AG04449 (cell line): ENCODE measurements at regions not wholly inside any gene's neighbourhood (a gene's known extent, or its start where the extent isn't known, plus 50 kb on each side); places are given as distances from the start of the nearest gene placed in this dataset.

Experiments used
- CTCF ChIA-PET: fragments of 350-600 bp; formaldehyde crosslinking; extraction: SDS; loops from one replicate; lab custom pipeline; 2021; ENCODE audit warnings: antibody characterized with exemption; lab: Yijun Ruan, JAX
- POLR2A ChIA-PET: fragments of 400-600, 350-600 bp; formaldehyde crosslinking; extraction: SDS; loops from one replicate; lab custom pipeline; 2020; ENCODE audit warnings: antibody characterized with exemption, inconsistent platforms; lab: Yijun Ruan, JAX
- DNase-seq: peaks from one replicate; pipeline ENCODE4 v3.0.0-alpha.2; 2010; ENCODE audit warnings: low read depth, low spot score
- H3K4me3 ChIP-seq: 2 replicates; pipeline ENCODE4 v1.5.1; 2011; ENCODE audit warnings: low read depth, mild to moderate bottlenecking, control low read depth, low read length
- TF ChIP-seq, protein P1 (sequence below): IDR thresholded peaks from one replicate; pipeline ENCODE4 v1.5.1; 2011; ENCODE audit warnings: mild to moderate bottlenecking, moderate library complexity, low read length, control low read depth, inconsistent platforms; ENCODE audit not compliant: insufficient read depth; ENCODE audit errors: missing control alignments

DNA sequence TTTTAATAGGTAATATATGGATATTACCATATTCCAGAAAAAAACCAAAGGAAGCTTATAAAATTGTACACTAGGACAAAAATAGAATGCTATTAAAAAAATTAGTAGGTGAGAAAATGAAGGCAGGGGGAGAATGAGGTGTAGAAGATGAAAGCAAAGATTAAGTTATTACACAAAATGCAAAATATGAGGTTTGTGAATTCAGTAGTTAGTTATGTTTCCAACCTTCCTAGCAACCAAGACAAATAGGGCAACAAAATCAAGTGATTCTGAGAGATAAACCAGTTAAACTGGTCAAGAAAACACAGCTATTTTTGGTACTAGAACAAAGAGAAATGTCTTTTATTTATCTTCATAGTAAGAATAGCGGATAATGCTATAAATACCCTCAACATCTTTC, 300.0 kb upstream of the RASGEF1B start:
- DNase-seq, result no peak
- POLR2A ChIA-PET, result no interaction called here
- TF ChIP-seq, protein P1, sequence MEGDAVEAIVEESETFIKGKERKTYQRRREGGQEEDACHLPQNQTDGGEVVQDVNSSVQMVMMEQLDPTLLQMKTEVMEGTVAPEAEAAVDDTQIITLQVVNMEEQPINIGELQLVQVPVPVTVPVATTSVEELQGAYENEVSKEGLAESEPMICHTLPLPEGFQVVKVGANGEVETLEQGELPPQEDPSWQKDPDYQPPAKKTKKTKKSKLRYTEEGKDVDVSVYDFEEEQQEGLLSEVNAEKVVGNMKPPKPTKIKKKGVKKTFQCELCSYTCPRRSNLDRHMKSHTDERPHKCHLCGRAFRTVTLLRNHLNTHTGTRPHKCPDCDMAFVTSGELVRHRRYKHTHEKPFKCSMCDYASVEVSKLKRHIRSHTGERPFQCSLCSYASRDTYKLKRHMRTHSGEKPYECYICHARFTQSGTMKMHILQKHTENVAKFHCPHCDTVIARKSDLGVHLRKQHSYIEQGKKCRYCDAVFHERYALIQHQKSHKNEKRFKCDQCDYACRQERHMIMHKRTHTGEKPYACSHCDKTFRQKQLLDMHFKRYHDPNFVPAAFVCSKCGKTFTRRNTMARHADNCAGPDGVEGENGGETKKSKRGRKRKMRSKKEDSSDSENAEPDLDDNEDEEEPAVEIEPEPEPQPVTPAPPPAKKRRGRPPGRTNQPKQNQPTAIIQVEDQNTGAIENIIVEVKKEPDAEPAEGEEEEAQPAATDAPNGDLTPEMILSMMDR, result no peak
- CTCF ChIA-PET, result interaction anchor here (0.9 kb wide), 1 partner anchor 19 kb away, joined by 4 read pairs; no protein-coding TSS in a partner anchor
- H3K4me3 ChIP-seq, result no peak overlapping the region

DNA sequence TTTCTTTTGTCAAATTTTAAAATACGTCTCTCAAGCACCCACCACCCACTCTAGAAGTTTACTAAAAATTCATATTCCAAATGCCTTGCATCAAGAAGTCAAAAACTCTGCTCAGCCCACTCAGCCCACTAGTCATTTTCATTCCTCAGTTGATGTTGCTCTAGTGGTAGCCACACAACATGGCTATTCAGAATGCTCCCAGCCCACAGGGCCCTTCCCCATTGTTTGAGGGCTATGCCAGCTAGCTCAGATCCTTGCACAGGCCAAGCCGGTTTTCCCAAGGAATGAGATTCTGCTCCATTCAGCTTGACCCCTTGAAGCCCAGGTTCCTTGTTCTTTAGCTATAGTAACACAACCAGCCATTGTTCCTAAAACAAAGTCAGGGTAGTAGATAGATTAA, 297.5 kb upstream of the RASGEF1B start:
- H3K4me3 ChIP-seq, result no peak overlapping the region
- TF ChIP-seq, protein P1, result no peak
- CTCF ChIA-PET, result no interaction called here
- DNase-seq, result no peak
- POLR2A ChIA-PET, result no interaction called here

DNA sequence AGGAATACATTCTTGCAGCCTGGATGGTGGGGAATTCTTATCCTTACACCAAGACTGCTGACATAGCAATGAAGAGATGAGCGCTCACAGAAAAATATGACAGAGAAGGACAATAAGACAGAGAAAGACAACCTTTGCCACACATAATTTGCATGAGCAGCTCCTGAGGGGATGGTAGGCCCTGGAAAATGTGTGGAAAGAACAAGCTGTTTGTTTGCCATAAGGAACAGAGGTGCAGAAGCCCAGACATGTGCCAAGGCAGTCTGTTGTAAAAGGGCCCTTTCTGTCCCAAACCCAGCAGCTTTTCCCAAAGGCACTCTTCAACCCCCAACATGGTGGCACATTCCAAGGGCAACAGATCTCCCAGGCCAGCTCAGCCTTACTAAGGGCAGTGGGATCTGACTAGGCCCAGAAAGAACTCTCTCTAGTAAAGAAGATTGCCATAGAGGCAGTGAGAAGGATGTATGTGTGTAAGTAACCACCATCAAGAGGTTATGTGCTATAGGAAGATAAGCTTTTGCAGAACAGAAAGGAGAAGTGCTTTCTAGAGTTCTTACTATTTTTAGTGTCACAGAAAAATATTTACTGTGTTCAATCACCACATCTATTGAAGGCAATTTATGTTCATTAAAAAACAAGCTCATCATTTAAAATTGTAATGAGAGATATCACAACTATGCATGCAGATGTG, 287.0 kb upstream of the RASGEF1B start:
- CTCF ChIA-PET, result no interaction called here
- no peak for DNase-seq
- no peak overlapping the region for H3K4me3 ChIP-seq
- POLR2A ChIA-PET, result no interaction called here
- TF ChIP-seq, protein P1, result no peak

DNA sequence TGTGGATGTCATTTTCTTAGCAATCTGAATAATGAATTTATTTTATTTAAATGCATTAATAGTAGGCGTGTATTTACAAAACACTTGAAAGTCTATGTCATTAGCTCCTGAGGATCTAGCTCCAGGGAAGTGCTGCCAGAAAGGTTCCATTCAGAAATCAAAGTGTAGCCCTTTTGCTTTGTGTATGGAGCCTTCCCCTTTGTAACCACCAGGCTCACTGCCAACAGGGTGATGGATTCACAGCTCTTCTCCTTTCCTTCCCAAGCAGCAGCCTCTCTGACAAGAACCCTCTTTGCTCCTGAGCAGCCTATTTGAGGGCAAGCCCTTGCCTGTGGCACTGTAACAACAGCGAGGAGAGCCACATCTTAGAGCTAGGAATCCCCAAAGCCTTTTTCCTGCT, 286.0 kb upstream of the RASGEF1B start:
- TF ChIP-seq, protein P1, result no peak
- no peak for DNase-seq
- H3K4me3 ChIP-seq, result no peak overlapping the region
- POLR2A ChIA-PET, result no interaction called here
- CTCF ChIA-PET, result no interaction called here

DNA sequence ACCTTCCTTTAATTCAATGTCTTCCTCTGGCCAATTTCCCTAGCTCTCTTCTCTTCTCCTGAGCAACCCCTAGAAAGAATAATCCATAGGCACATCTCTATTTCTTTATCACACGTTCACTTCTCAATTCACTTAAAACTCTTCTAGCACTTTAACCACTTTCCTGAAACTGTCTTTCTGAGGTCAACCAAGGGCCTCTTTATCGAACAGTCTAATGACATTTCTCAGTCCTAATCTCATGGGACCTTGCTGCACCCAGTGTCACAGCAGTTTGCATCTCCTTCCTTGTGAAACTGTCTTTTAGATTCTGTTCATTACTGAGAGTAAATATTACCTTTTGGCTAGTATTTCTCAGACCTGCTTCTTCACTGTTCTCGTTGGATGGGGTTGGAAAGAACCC, 285.3 kb upstream of the RASGEF1B start:
- no peak overlapping the region for H3K4me3 ChIP-seq
- no peak for DNase-seq
- POLR2A ChIA-PET, result no interaction called here
- CTCF ChIA-PET, result no interaction called here
- TF ChIP-seq, protein P1, result no peak

DNA sequence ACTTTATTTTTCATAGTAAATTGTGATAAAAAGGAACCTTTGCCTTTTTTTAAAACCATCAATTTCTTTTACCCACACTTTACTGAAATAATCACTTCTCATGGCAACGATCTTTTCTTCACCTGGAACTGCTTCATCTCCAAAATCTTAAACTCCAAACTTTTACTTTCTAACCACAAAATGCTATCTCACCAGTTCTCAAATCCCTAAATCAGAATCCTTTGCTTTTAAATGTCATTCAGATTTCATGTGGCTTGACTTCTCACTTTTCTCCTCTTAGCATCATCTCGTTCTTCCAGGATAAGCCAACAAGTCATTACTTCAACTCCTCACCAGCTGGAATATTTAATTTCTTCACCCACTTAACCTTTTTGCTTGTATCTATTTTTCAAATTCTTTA, 284.3 kb upstream of the RASGEF1B start:
- CTCF ChIA-PET, result no interaction called here
- DNase-seq, result no peak
- TF ChIP-seq, protein P1, result no peak
- POLR2A ChIA-PET, result no interaction called here
- H3K4me3 ChIP-seq, result no peak overlapping the region
